GM21381 (cell line): ENCODE measurements at regions not wholly inside any gene's neighbourhood (a gene's known extent, or its start where the extent isn't known, plus 50 kb on each side); places are given as distances from the start of the nearest gene placed in this dataset.

Source experiments
- ATAC-seq: cut with Tn5 transposase; IDR thresholded peaks from one replicate; pipeline ENCODE4 v1.9.1; 2021; ENCODE audit warnings: mild to moderate bottlenecking, moderate library complexity; ENCODE audit not compliant: unreplicated experiment

- ATAC-seq = no peak
Measured at GRCh38 chr17:77376795-77377709, 236.3 kb downstream of the SEC14L1 start.

- no peak for ATAC-seq
Measured at GRCh38 chr17:77377710-77378235, 237.0 kb downstream of the SEC14L1 start.

- no peak for ATAC-seq
Measured at GRCh38 chr17:77378318-77379064, 237.7 kb downstream of the SEC14L1 start.

GRCh38 chr17:77379065-77379428, 238.3 kb downstream of the SEC14L1 start:
- no peak for ATAC-seq

- ATAC-seq = no peak
Measured at GRCh38 chr17:77379832-77380231, 239.1 kb downstream of the SEC14L1 start.

GRCh38 chr17:77380395-77381184, 239.8 kb downstream of the SEC14L1 start:
- ATAC-seq = no peak

- ATAC-seq = no peak
Measured at GRCh38 chr17:77381185-77381700, 240.5 kb downstream of the SEC14L1 start.

GRCh38 chr17:77381731-77382130, 241.0 kb downstream of the SEC14L1 start:
- ATAC-seq = no peak

DNA sequence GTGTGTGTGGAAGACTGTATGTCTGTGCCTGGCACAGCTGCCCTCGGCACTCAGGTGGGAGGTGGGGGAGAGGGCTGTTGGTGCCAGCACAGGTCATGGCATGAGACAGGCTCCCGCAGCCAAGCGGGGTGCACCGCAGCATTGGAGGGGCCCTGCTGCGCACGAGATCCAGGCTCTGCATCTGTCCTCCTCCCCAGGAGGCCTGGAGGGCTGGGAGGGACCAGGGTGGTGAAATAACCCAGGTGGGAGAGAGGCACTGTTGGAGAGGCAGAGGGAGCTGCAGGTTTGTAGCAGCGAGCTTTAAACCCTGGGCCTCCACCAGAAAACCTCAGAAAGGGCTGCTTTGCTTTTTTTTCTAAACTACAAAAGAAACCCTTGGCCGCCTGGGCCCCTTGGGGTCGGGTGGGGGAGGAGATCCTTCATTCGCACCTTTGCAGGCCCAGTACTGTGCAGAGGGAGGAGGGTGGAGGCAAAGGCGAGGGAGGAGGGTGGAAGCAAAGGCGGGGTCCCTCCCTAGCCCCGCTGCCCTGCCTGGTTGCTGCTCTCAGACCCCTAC, 241.7 kb downstream of the SEC14L1 start:
- no peak for ATAC-seq

- no peak for ATAC-seq
Measured at GRCh38 chr17:77382966-77383612, 242.3 kb downstream of the SEC14L1 start.

DNA sequence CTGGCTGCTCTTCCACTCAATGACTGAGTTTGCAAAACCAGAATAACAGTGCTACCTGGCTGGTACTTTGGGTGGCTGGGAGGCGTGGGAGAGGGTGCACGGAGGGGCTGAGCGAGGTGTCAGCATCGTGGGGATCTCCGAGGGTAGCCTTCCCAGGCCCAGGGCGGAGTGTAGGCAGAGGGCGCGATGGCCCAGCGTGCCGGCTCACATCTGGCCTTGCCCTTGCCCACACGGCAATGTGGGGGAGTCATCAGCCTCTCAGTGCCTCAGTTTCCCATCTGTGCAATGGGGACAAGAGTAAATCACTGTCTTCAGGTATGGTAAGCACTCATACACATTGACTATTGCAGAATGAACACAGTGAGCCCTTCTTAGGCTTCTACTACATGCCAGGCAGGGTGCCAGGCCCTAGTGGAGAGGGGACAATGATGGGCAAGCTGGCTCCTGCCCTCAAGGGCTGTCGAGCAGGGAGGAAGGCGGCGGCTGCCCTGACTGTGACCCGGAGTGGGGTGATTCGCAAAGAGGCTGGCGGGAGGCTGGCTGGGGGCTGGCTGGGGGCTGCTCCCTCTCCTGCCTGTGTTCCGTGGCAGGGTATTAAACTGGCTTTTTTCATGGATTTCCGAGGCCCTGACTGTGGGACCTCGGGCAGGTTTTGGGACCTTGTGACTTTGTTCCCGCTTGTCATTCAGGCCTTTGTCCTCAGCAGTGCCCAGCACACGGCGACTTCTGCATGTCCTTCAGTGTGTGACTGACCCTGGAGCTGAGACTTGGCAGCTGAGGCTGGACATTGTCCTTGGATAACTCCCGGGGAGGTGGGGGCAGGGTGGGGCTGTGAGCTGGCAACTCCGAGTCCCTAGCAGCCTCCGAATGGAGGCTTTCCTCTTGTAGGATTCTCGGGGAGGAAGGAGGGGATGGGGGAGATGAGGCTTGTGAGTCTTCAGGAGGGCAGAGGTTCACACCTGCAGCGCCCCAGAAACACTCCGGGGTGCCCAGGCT, 243.1 kb downstream of the SEC14L1 start:
- no peak for ATAC-seq

- no peak for ATAC-seq
Measured at GRCh38 chr17:77385750-77386501, 245.2 kb downstream of the SEC14L1 start.

DNA sequence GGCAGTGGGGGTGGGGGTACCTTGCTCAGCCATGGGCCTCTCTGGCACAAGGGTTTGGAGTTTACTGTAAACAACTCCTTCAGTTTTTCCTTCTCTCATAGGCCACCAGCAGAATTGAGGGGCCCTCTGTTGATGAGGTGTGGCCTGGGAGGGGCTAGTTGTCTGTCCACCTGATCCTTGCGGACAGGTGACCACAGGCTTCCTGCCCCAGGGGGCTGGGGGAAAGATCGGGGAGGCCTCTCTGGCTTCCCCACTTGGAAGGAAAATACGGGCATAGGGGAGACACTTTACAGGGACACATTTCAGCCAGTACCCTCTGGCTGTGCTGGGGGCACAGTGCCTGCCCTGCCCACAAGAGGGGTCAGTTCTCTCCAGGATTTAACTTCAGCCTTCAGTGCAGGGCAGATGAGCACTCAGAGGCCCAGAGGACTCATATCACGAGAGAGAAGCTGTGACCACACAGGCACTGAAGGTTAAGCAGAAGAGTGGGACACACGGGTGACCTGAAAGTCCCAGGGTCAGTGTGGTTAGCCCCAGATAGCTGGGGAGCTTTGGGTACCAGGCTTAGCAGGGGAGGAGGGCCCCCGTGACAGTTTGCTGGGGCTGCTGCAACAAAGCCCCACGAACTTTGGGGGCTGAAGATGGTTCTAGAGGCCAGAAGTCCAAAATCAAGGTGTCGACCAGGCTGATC, 245.9 kb downstream of the SEC14L1 start:
- no peak for ATAC-seq

GRCh38 chr17:77387891-77388290, 247.1 kb downstream of the SEC14L1 start:
- ATAC-seq = no peak

- ATAC-seq = no peak
Measured at GRCh38 chr17:77388384-77389306, 247.9 kb downstream of the SEC14L1 start.

GRCh38 chr17:77390870-77391269, 250.1 kb downstream of the SEC14L1 start:
- ATAC-seq = no peak
